ENCODE measurements at regions not wholly inside any gene's neighbourhood (a gene's known extent, or its start where the extent isn't known, plus 50 kb on each side); places are given as distances from the start of the nearest gene placed in this dataset.

DNA sequence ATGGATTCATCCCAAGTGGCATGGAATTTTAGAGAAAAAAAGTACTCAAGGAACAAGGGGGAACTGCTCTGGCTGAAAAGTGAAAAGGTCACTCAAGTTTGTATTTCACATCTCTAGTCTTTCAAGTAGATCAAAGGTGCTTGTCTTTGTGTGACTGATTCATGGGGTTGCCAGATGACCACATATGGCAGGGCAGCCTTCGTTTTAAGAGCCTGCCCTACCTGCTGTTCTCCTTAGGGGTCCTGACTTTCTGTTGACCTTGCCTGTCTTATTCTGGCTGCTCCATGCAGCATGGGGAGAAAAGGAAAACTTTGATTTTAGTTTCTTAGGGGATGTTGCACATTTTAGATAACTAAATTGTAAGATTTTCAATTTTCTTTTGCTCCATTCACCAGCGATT, 877.7 kb downstream of the TLE1 start:
- TF ChIP-seq EZH2 (IDR thresholded peaks at IDR 0.05) = no peak
- TF ChIP-seq POLR2AphosphoS5 (IDR thresholded peaks at IDR 0.05; ENCODE audit: borderline replicate concordance, low read depth, low read length) = no peak
